ENCODE measurements at regions not wholly inside any gene's neighbourhood (a gene's known extent, or its start where the extent isn't known, plus 50 kb on each side); places are given as distances from the start of the nearest gene placed in this dataset.

DNA sequence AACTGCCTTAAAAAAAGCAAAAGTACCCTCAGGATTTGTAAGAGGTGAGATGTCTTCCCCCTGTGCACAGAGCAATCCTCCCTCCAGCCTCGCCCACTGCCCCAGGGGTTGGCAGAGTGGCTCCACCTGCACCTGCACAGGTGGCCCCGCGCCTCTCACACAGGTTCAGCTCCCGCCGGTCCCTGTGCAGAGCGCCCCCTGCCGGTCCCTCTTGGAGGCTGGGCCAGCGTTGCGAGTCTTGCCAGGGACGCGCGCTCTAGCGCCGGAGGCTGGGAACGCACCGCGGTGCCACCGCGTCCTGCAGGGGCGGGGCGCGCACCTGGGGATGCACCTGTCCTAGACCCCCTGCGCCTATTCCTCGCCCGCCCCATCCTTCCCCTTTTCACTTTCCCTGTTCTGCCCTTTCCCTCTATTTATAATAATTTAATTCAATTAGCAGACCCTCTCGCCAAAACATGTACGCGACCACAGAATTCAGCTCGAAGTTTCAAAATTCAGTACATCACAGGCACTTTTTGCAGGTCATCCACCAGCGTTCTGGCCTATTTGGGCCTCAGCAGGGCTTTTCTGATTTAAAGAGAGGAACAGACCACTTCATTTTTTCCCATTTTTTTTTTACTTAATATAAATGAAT, 618.6 kb downstream of the AACS start:
- H3K4me3 ChIP-seq (replicated peaks; ENCODE audit: low read depth, low read length) = no peak overlapping the region
- TF ChIP-seq, protein P1, sequence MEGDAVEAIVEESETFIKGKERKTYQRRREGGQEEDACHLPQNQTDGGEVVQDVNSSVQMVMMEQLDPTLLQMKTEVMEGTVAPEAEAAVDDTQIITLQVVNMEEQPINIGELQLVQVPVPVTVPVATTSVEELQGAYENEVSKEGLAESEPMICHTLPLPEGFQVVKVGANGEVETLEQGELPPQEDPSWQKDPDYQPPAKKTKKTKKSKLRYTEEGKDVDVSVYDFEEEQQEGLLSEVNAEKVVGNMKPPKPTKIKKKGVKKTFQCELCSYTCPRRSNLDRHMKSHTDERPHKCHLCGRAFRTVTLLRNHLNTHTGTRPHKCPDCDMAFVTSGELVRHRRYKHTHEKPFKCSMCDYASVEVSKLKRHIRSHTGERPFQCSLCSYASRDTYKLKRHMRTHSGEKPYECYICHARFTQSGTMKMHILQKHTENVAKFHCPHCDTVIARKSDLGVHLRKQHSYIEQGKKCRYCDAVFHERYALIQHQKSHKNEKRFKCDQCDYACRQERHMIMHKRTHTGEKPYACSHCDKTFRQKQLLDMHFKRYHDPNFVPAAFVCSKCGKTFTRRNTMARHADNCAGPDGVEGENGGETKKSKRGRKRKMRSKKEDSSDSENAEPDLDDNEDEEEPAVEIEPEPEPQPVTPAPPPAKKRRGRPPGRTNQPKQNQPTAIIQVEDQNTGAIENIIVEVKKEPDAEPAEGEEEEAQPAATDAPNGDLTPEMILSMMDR (IDR thresholded peaks at IDR 0.05; ENCODE audit: low read length, missing control alignments) = no peak
- DNase-seq (ENCODE audit: low read depth) = no peak

DNA sequence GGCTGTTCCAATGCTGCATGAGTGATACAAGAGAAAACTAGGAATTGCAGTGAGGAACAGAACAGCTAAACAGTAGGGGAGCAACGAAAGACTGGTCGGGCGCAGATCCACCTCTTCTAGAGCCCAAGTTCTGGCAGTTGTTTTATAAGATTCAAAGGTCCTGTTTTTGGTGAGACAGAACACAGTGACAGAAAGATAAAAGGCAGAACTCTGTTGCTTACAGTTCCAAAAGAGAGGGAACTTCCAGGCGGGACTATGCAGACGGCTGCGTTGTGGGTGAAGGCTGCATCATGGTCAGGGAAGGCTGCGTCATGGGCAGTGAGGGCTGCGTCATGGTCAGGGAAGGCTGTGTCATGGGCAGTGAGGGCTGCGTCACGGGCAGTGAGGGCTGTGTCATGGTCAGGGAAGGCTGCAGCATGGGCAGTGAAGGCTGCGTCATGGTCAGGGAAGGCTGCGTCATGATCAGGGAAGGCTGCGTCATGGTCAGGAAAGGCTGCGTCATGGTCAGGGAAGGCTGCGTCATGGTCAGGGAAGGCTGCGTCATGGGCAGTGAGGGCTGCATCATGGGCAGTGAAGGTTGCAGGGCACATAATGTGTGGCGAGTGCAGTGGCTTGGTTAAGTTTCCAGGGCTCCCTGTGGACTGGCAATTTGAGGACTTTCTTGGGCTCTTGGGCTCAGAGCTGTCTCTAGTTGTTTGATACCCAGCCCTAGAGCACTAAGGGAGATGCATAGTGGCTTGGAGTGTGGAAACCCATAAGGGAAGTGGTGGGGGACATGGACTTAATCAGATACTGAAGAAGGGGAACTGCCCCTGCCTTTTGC, 619.9 kb downstream of the AACS start:
- no peak for DNase-seq (ENCODE audit: low read depth)
- TF ChIP-seq, protein P1 (IDR thresholded peaks at IDR 0.05; ENCODE audit: low read length, missing control alignments) = no peak
- H3K4me3 ChIP-seq (replicated peaks; ENCODE audit: low read depth, low read length) = no peak overlapping the region

DNA sequence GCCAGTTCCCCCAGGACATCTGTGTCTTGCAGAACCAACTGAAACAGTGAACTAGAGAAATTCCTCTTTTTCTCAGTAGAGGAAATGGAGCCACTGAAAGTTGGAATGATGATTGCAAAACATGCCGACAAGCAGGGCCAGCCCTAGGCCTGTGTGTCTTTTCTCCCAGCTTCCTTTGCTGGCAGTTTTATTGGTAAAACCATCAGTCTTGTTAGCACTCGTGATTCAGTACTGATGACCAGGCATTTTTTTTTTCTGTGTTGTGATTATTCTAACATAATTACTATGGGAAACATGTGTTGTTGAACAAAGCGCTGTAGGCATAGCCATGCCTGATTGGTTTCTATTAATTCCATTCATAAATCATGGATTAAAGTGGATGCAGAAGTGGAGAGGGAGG, 620.7 kb downstream of the AACS start:
- H3K4me3 ChIP-seq (replicated peaks; ENCODE audit: low read depth, low read length) = no peak overlapping the region
- TF ChIP-seq, protein P1 (IDR thresholded peaks at IDR 0.05; ENCODE audit: low read length, missing control alignments) = no peak
- no peak for DNase-seq (ENCODE audit: low read depth)

DNA sequence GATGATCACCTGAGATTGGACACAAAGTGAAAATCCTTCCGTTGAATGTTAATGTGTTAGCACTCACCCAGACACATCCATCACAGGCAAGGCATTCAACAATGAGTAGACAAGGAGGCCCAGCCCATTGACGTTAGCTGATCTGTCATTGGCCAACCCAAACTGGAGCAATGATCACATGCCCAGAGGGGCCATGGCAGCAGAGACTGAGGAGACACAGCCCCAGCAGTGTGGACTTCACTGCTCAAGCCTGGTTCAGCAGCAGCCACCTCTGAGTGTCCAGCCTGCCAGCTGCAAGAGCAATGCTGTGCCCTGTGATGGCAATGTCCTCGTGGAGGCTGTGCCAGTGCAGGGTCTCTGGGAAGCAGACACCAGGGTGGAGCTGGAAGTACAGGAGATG, 622.2 kb downstream of the AACS start:
- TF ChIP-seq, protein P1 (IDR thresholded peaks at IDR 0.05; ENCODE audit: low read length, missing control alignments) = no peak
- H3K4me3 ChIP-seq (replicated peaks; ENCODE audit: low read depth, low read length) = no peak overlapping the region
- no peak for DNase-seq (ENCODE audit: low read depth)

DNA sequence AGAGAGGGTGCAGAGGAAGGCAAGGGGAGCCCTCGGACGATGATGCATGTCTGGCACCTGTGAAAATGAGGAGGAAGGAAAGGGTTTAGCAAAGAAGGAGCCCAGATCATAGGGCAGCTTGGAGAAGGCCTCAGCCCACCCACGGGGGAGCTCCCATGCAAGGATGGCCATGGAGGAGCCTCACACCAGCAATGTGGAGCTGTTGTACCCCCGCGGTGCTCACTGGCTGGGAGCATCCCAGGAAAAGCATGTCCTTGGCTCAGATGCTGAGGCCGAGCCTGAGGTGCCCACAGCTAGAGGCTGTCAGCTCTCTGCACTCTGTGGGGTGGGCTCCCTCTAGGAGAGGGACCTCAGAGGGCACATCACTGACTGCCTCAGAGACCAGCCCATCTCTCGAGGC, 622.6 kb downstream of the AACS start:
- TF ChIP-seq, protein P1 (IDR thresholded peaks at IDR 0.05; ENCODE audit: low read length, missing control alignments) = no peak
- no peak overlapping the region for H3K4me3 ChIP-seq (replicated peaks; ENCODE audit: low read depth, low read length)
- no peak for DNase-seq (ENCODE audit: low read depth)

DNA sequence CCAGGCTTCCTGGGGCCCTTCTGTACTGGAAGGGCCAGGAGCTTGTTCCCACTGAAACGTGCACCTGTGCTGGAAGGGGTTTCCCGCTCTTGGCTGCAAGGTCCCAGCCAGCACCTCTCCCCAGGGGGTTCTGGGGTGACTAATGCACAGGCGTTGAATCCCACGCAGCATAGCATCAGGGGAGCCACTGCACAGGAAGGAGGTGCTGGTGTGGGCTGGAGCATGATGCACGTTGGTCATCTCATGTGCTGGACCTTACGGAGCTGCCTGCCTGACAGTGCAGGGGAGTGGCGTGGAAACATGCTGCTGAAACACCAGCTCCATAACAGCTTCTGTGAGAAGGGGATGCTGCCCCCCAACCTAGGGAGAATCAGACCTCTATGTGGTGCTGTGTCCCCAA, 623.0 kb downstream of the AACS start:
- no peak for DNase-seq (ENCODE audit: low read depth)
- TF ChIP-seq, protein P1 (IDR thresholded peaks at IDR 0.05; ENCODE audit: low read length, missing control alignments) = no peak
- no peak overlapping the region for H3K4me3 ChIP-seq (replicated peaks; ENCODE audit: low read depth, low read length)

All from fibroblast of pulmonary artery (primary cell).